ENCODE measurements at regions not wholly inside any gene's neighbourhood (a gene's known extent, or its start where the extent isn't known, plus 50 kb on each side); places are given as distances from the start of the nearest gene placed in this dataset.

GRCh38 chr18:27582760-27583412, 397.8 kb upstream of the CHST9 start:
- H3K27me3 ChIP-seq = no peaks in the 10 kb centered on the region
- no peak for ATAC-seq
- intact Hi-C loops (cut with DNase I) = no loop called here

GRCh38 chr18:27581296-27581904, 396.3 kb upstream of the CHST9 start:
- TF ChIP-seq CTCF (IDR thresholded peaks at IDR 0.05) = no peak
- Histone ChIP-seq H3K4me3 (no peak overlapping the region), H3K27ac (no peak overlapping the region), H3K36me3 (no peaks in the 10 kb centered on the region), H3K4me1 (no peaks in the 10 kb centered on the region), H3K9me3 (peaks cover 4% of the 10 kb centered on the region), H3K27me3 (no peaks in the 10 kb centered on the region)
- no peak for DNase-seq
- no peak for ATAC-seq
- intact Hi-C loops (cut with DNase I) = no loop called here

More at GRCh38 chr18:27582760-27583412, 397.8 kb upstream of the CHST9 start:
- TF ChIP-seq CTCF (IDR thresholded peaks at IDR 0.05) = no peak
- Histone ChIP-seq H3K36me3 (no peaks in the 10 kb centered on the region), H3K27ac (no peak overlapping the region), H3K9me3 (peaks cover 4% of the 10 kb centered on the region), H3K4me3 (no peak overlapping the region), H3K4me1 (no peaks in the 10 kb centered on the region)
- no peak for DNase-seq

- ATAC-seq = no peak
- peaks cover 4% of the 10 kb centered on the region for H3K9me3 ChIP-seq
- H3K4me3 ChIP-seq = no peak overlapping the region
- DNase-seq = no peak
- no peak overlapping the region for H3K27ac ChIP-seq
- no peaks in the 10 kb centered on the region for H3K4me1 ChIP-seq
- H3K27me3 ChIP-seq = no peaks in the 10 kb centered on the region
- intact Hi-C loops (cut with DNase I) = no loop called here
- no peak for TF ChIP-seq CTCF (IDR thresholded peaks at IDR 0.05)
- no peaks in the 10 kb centered on the region for H3K36me3 ChIP-seq
These were observed 394.3 kb upstream of the CHST9 start for GRCh38 chr18:27579364-27579763.

- TF ChIP-seq CTCF (IDR thresholded peaks at IDR 0.05) = no peak
- no peaks in the 10 kb centered on the region for H3K4me1 ChIP-seq
- H3K9me3 ChIP-seq = peaks cover 4% of the 10 kb centered on the region
- H3K36me3 ChIP-seq = no peaks in the 10 kb centered on the region
- intact Hi-C loops (cut with DNase I) = no loop called here
- H3K27ac ChIP-seq = no peak overlapping the region
- H3K27me3 ChIP-seq = no peaks in the 10 kb centered on the region
- no peak overlapping the region for H3K4me3 ChIP-seq
- DNase-seq = no peak
- ATAC-seq = no peak
These were observed 392.6 kb upstream of the CHST9 start for GRCh38 chr18:27577752-27578151.

- no peaks in the 10 kb centered on the region for H3K27me3 ChIP-seq
- ATAC-seq = no peak
These were observed 392.2 kb upstream of the CHST9 start for GRCh38 chr18:27577265-27577664.

More at GRCh38 chr18:27577265-27577664, 392.2 kb upstream of the CHST9 start:
- no peaks in the 10 kb centered on the region for H3K36me3 ChIP-seq
- H3K4me3 ChIP-seq = no peak overlapping the region
- DNase-seq = no peak
- H3K27ac ChIP-seq = no peak overlapping the region
- intact Hi-C loops (cut with DNase I) = no loop called here
- TF ChIP-seq CTCF (IDR thresholded peaks at IDR 0.05) = no peak
- H3K4me1 ChIP-seq = no peaks in the 10 kb centered on the region
- H3K9me3 ChIP-seq = peaks cover 4% of the 10 kb centered on the region
